ENCODE measurements at regions not wholly inside any gene's neighbourhood (a gene's known extent, or its start where the extent isn't known, plus 50 kb on each side); places are given as distances from the start of the nearest gene placed in this dataset.
A peak's percentile ranks its signal among the peaks of the same experiment; 100 is the strongest.

DNA sequence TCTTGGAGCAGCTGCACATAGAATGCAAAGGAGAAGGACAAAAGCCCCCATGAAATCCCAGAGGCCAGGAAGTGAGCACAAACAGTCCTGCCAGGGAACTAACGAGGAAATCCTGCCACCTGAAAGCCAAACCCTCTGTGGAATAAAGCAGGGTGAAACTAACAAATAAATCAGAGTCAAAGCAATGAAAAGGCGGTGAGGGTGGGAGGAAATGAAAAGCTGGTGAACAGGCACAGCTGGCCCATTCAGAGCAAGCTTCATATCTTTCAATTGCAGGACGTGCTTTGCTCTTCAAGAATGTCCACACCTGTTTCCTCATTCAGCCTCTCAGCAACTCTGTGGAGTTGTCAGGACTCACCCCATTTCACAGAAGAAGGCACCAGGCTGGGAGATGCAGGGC lies 108.1 kb downstream of the ABCC12 start:
- DNase-seq (ENCODE audit: low read depth): no peak
- no peak for TF ChIP-seq POLR2A (IDR thresholded peaks at IDR 0.05; ENCODE audit: extremely low read depth, insufficient read length)
- TF ChIP-seq MYC (IDR thresholded peaks at IDR 0.05; ENCODE audit: low read depth, low read length): no peak
- TF ChIP-seq, protein P1, sequence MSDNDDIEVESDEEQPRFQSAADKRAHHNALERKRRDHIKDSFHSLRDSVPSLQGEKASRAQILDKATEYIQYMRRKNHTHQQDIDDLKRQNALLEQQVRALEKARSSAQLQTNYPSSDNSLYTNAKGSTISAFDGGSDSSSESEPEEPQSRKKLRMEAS (IDR thresholded peaks at IDR 0.05; ENCODE audit: low read depth, low read length): no peak
- TF ChIP-seq, protein P2, sequence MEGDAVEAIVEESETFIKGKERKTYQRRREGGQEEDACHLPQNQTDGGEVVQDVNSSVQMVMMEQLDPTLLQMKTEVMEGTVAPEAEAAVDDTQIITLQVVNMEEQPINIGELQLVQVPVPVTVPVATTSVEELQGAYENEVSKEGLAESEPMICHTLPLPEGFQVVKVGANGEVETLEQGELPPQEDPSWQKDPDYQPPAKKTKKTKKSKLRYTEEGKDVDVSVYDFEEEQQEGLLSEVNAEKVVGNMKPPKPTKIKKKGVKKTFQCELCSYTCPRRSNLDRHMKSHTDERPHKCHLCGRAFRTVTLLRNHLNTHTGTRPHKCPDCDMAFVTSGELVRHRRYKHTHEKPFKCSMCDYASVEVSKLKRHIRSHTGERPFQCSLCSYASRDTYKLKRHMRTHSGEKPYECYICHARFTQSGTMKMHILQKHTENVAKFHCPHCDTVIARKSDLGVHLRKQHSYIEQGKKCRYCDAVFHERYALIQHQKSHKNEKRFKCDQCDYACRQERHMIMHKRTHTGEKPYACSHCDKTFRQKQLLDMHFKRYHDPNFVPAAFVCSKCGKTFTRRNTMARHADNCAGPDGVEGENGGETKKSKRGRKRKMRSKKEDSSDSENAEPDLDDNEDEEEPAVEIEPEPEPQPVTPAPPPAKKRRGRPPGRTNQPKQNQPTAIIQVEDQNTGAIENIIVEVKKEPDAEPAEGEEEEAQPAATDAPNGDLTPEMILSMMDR (IDR thresholded peaks at IDR 0.05; ENCODE audit: low read depth, low read length): no peak
- no peak overlapping the region for H3K4me3 ChIP-seq (ENCODE audit: low read depth, low read length)

DNA sequence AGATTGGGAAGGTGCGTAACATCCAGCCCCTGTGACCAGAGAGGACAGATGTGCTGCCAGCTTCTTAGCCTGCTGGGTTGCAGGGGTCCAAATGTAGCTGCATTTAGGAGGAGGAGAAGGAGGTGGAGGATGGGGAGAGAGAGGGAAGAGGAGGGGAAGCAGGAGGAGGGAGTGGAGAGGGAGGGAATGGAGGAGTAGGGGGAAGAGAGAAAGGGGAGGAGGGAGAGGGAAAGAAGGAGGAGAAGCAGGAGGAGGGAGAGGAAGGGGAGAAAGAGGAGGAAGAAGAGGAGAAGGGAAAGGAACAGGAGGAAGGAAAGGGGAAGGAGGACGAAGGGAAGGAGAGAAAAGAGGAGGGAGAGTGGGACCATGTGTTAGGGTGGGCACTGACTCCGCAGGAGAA lies 108.6 kb downstream of the ABCC12 start:
- TF ChIP-seq, protein P1 (IDR thresholded peaks at IDR 0.05; ENCODE audit: low read depth, low read length): no peak
- TF ChIP-seq POLR2A (IDR thresholded peaks at IDR 0.05; ENCODE audit: extremely low read depth, insufficient read length): no peak
- TF ChIP-seq, protein P2 (IDR thresholded peaks at IDR 0.05; ENCODE audit: low read depth, low read length): no peak
- no peak for TF ChIP-seq MYC (IDR thresholded peaks at IDR 0.05; ENCODE audit: low read depth, low read length)
- no peak overlapping the region for H3K4me3 ChIP-seq (ENCODE audit: low read depth, low read length)
- DNase-seq (ENCODE audit: low read depth): no peak

DNA sequence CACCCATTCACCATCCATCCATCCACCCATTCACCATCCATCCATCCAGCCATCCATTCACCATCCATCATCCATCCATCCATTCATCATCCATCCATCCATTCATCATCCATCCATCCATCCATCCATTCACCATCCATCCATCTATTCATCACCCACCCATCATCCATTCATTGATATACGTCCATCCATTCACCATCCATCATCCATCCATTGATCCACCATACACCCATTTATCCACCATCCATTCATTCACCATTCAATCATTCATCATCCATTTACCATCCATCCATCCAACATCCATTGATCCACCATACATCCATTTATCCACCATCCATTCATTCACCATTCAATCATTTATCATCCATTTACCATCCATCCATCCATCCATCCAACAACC lies 111.7 kb downstream of the ABCC12 start:
- TF ChIP-seq POLR2A (IDR thresholded peaks at IDR 0.05; ENCODE audit: extremely low read depth, insufficient read length) (no peak), MYC (IDR thresholded peaks at IDR 0.05; ENCODE audit: low read depth, low read length) (no peak)
- TF ChIP-seq, protein P2 (IDR thresholded peaks at IDR 0.05; ENCODE audit: low read depth, low read length): no peak
- TF ChIP-seq, protein P1 (IDR thresholded peaks at IDR 0.05; ENCODE audit: low read depth, low read length): no peak
- no peak overlapping the region for H3K4me3 ChIP-seq (ENCODE audit: low read depth, low read length)
- DNase-seq (ENCODE audit: low read depth): no peak

DNA sequence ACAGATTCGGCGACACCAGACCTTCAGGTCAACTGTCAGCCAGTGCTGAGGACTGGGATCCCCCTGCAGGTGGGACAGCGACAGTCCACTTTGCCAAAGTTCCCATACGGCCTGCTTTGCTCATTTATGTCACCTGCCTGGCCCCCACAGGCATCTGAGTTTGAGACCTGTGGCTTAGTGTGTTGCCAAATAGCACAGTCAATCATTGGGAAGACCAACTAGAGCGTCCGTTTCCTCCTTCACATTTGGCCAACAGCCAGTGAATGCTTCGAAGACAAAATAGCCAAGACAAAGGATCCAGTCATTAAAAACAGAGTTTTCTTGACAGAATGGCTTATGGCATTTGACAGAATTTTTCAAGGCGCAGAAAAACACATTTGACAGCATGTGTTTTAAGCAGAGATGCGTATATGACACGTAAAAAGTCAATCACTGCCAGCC lies 113.8 kb downstream of the ABCC12 start:
- no peak overlapping the region for H3K4me3 ChIP-seq (ENCODE audit: low read depth, low read length)
- peak; percentile 7 for DNase-seq (ENCODE audit: low read depth)
- TF ChIP-seq MYC (IDR thresholded peaks at IDR 0.05; ENCODE audit: low read depth, low read length) (no peak), POLR2A (IDR thresholded peaks at IDR 0.05; ENCODE audit: extremely low read depth, insufficient read length) (no peak)
- TF ChIP-seq, protein P1 (IDR thresholded peaks at IDR 0.05; ENCODE audit: low read depth, low read length): no peak
- TF ChIP-seq, protein P2 (IDR thresholded peaks at IDR 0.05; ENCODE audit: low read depth, low read length): no peak

DNA sequence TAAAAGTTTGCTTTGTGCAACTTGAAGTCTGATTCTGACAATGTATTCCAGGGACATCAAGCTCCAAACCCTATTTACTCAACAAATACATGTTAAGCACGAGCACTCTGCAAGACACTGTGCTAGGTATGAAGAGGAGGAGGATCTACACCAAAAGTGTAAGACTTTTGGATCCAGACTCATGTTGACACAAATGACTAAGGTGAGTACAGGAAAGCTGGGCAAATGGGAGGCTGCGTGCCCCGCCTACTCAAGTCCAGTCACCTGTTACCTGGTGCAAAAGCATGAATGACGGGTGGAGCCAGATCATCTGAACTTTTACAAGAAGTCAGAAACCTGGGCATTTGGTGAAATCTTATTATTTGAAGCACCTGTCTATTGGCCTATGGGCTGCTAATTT lies 120.7 kb downstream of the ABCC12 start:
- TF ChIP-seq, protein P1 (IDR thresholded peaks at IDR 0.05; ENCODE audit: low read depth, low read length): no peak
- TF ChIP-seq MYC (IDR thresholded peaks at IDR 0.05; ENCODE audit: low read depth, low read length) (no peak), POLR2A (IDR thresholded peaks at IDR 0.05; ENCODE audit: extremely low read depth, insufficient read length) (no peak)
- TF ChIP-seq, protein P2 (IDR thresholded peaks at IDR 0.05; ENCODE audit: low read depth, low read length): no peak
- H3K4me3 ChIP-seq (ENCODE audit: low read depth, low read length): no peak overlapping the region
- no peak for DNase-seq (ENCODE audit: low read depth)
